Liver (tissue), 7 donors: ENCODE measurements at regions not wholly inside any gene's neighbourhood (a gene's known extent, or its start where the extent isn't known, plus 50 kb on each side); places are given as distances from the start of the nearest gene placed in this dataset.

Source experiments
- DNase-seq: peaks from one replicate; pipeline ENCODE4 v3.0.0-alpha.2; 2017; ENCODE audit warnings: low spot score
- H3K27ac ChIP-seq, 2 donors: one replicate each; pipeline ENCODE4 v1.7.0; 2013; ENCODE audit warnings: inconsistent platforms in 2 of 2, low read length in 2 of 2, control low read depth in 1 of 2, low read depth in 1 of 2, mild to moderate bottlenecking in 1 of 2
- H3K27me3 ChIP-seq, 4 donors: one replicate each; pipeline versions ENCODE4 v1.6.1 to v1.7.0; 2013; ENCODE audit warnings: low read length in 3 of 4, inconsistent platforms in 1 of 4, mild to moderate bottlenecking in 1 of 4, moderate library complexity in 1 of 4; ENCODE audit not compliant: control insufficient read depth in 4 of 4, insufficient read depth in 4 of 4
- H3K36me3 ChIP-seq, 4 donors: one replicate each; pipeline versions ENCODE4 v1.6.1 to v1.7.0; 2013; ENCODE audit warnings: low read length in 3 of 4, mild to moderate bottlenecking in 3 of 4, low read depth in 1 of 4, moderate library complexity in 1 of 4; ENCODE audit not compliant: control insufficient read depth in 4 of 4, insufficient read depth in 3 of 4
- H3K4me1 ChIP-seq, 4 donors: one replicate each; pipeline versions ENCODE4 v1.6.1 to v1.7.0; 2013; ENCODE audit warnings: low read length in 3 of 4, mild to moderate bottlenecking in 3 of 4, moderate library complexity in 1 of 4; ENCODE audit not compliant: control insufficient read depth in 4 of 4, insufficient read depth in 4 of 4
- H3K4me3 ChIP-seq, 3 donors: one replicate each; pipeline versions ENCODE4 v1.6.1 to v1.7.0; 2013; ENCODE audit warnings: low read length in 3 of 3, control low read depth in 1 of 3, low read depth in 1 of 3, mild to moderate bottlenecking in 1 of 3
- H3K9ac ChIP-seq, 2 donors: one replicate each; pipeline ENCODE4 v1.7.0; 2013; ENCODE audit warnings: low read length in 2 of 2, mild to moderate bottlenecking in 2 of 2, moderate library complexity in 2 of 2, control low read depth in 1 of 2, low read depth in 1 of 2
- H3K9me3 ChIP-seq, 4 donors: one replicate each; pipeline versions ENCODE4 v1.6.1 to v1.7.0; 2013; ENCODE audit warnings: low read length in 3 of 4; ENCODE audit not compliant: control insufficient read depth in 4 of 4
- ATF3 ChIP-seq: IDR thresholded peaks from 2 replicates; pipeline ENCODE4 v1.6.1; 2016; ENCODE audit warnings: antibody characterized with exemption
- EGR1 ChIP-seq, 2 donors: IDR thresholded peaks; 2 replicates each; pipeline ENCODE4 v1.6.1; 2016 to 2018; ENCODE audit warnings: antibody characterized with exemption in 2 of 2, low read depth in 2 of 2
- FOXA1 ChIP-seq: IDR thresholded peaks from 2 replicates; pipeline ENCODE4 v1.6.1; 2016; ENCODE audit warnings: antibody characterized with exemption
- FOXA2 ChIP-seq: IDR thresholded peaks from 2 replicates; pipeline ENCODE4 v1.6.1; 2016; ENCODE audit warnings: antibody characterized with exemption
- GABPA ChIP-seq, 2 donors: IDR thresholded peaks in 1 of 2; conservative IDR thresholded peaks in 1 of 2; 2 replicates each; pipeline ENCODE4 v1.6.1; 2016; ENCODE audit warnings: antibody characterized with exemption in 2 of 2, mild to moderate bottlenecking in 1 of 2, moderate library complexity in 1 of 2
- HNF4A ChIP-seq, 2 donors: conservative IDR thresholded peaks; 2 replicates each; pipeline ENCODE4 v1.6.1; 2016; ENCODE audit warnings: antibody characterized with exemption in 2 of 2, mild to moderate bottlenecking in 2 of 2
- HNF4G ChIP-seq: IDR thresholded peaks from 2 replicates; pipeline ENCODE4 v1.6.1; 2016; ENCODE audit warnings: antibody characterized with exemption
- JUND ChIP-seq, 2 donors: IDR thresholded peaks; 2 replicates each; pipeline ENCODE4 v1.6.1; 2016; ENCODE audit warnings: antibody characterized with exemption in 2 of 2
- MAX ChIP-seq: IDR thresholded peaks from 2 replicates; pipeline ENCODE4 v1.6.1; 2016; ENCODE audit warnings: antibody characterized with exemption
- NR2F2 ChIP-seq: IDR thresholded peaks from 2 replicates; pipeline ENCODE4 v1.6.1; 2016; ENCODE audit warnings: antibody characterized with exemption
- RAD21 ChIP-seq, 2 donors: IDR thresholded peaks; 2 replicates each; pipeline ENCODE4 v1.6.1; 2016; ENCODE audit warnings: antibody characterized with exemption in 2 of 2, mild to moderate bottlenecking in 2 of 2
- REST ChIP-seq: IDR thresholded peaks from 2 replicates; pipeline ENCODE4 v1.6.1; 2016; ENCODE audit warnings: antibody characterized with exemption, mild to moderate bottlenecking
- RXRA ChIP-seq, 2 donors: IDR thresholded peaks; 2 replicates each; pipeline ENCODE4 v1.6.1; 2017 to 2018; ENCODE audit warnings: antibody characterized with exemption in 2 of 2, mild to moderate bottlenecking in 1 of 2
- SP1 ChIP-seq: IDR thresholded peaks from 2 replicates; pipeline ENCODE4 v1.6.1; 2018; ENCODE audit warnings: antibody characterized with exemption, mild to moderate bottlenecking
- TAF1 ChIP-seq: conservative IDR thresholded peaks from 2 replicates; pipeline ENCODE4 v1.6.1; 2016; ENCODE audit warnings: antibody characterized with exemption, mild to moderate bottlenecking
- YY1 ChIP-seq: IDR thresholded peaks from 2 replicates; pipeline ENCODE4 v1.6.1; 2016; ENCODE audit warnings: antibody characterized with exemption, mild to moderate bottlenecking
- ZBTB33 ChIP-seq: IDR thresholded peaks from 2 replicates; pipeline ENCODE4 v1.6.1; 2016; ENCODE audit warnings: antibody characterized with exemption
- WGBS: extraction: QIAGEN DNeasy Blood & Tissue Kit; methylation state at CpG from one replicate; pipeline ENCODE4 v1.1.7; 2013; 5-methylcytosine and 5-hydroxymethylcytosine counted together
- donor health status: healthy.
- donor health status: healthy.
- donor health status: healthy.
- donor health status: healthy.

GRCh38 chr4:128449251-128449650, 161.6 kb upstream of the PGRMC2 start:
- DNase-seq, result no peak
- no peak overlapping the region for H3K9ac ChIP-seq
- H3K27ac ChIP-seq, result no peak overlapping the region
- H3K27me3 ChIP-seq, result no peaks in the 10 kb centered on the region
- no peaks in the 10 kb centered on the region for H3K4me1 ChIP-seq
- H3K36me3 ChIP-seq, result no peaks in the 10 kb centered on the region
- no peaks in the 10 kb centered on the region for H3K9me3 ChIP-seq
- H3K4me3 ChIP-seq, result no peak overlapping the region
- no peak for TF ChIP-seq HNF4G
- TF ChIP-seq ZBTB33, result no peak
- no peak for TF ChIP-seq YY1
- TF ChIP-seq FOXA1, result no peak
- no peak for TF ChIP-seq JUND (IDR thresholded peaks at IDR 0.05)
- no peak for TF ChIP-seq MAX
- TF ChIP-seq ATF3, result no peak
- no peak for TF ChIP-seq REST
- TF ChIP-seq RXRA (IDR thresholded peaks at IDR 0.05), result no peak
- TF ChIP-seq FOXA2, result no peak
- WGBS, result 69% methylated on average over 1 of the region's 1 CpG

- WGBS, result 98% methylated on average over 3 of the region's 3 CpGs
- TF ChIP-seq FOXA1 (no peak), HNF4G (no peak), ATF3 (no peak), RXRA (IDR thresholded peaks at IDR 0.05) (no peak), GABPA (IDR thresholded peaks at IDR 0.05 in 1 of 2, conservative IDR thresholded peaks at IDR 0.05 in 1 of 2) (no peak), REST (no peak), NR2F2 (no peak), TAF1 (no peak), RAD21 (IDR thresholded peaks at IDR 0.05) (no peak), ZBTB33 (no peak), SP1 (no peak), FOXA2 (no peak), JUND (IDR thresholded peaks at IDR 0.05) (no peak), EGR1 (IDR thresholded peaks at IDR 0.05; ENCODE audit: low read depth in 2 of 2) (no peak), HNF4A (conservative IDR thresholded peaks at IDR 0.05) (no peak)
- Histone ChIP-seq H3K4me3 (no peak overlapping the region), H3K36me3 (no peaks in the 10 kb centered on the region), H3K4me1 (no peaks in the 10 kb centered on the region), H3K27me3 (no peaks in the 10 kb centered on the region), H3K9me3 (peaks cover 0 to 2% (median under 1%) of the 10 kb centered on the region in 4 donors), H3K27ac (no peak overlapping the region), H3K9ac (no peak overlapping the region)
- DNase-seq, result no peak
Measured at GRCh38 chr4:128444544-128445302, 157.1 kb upstream of the PGRMC2 start.
